ENCODE measurements at regions not wholly inside any gene's neighbourhood (a gene's known extent, or its start where the extent isn't known, plus 50 kb on each side); places are given as distances from the start of the nearest gene placed in this dataset.

GRCh38 chr5:124644582-124644981 lies 101.9 kb downstream of the ZNF608 start:
- no peak for DNase-seq

- DNase-seq: peak; percentile 79
Observed at GRCh38 chr5:124644138-124644537, 102.3 kb downstream of the ZNF608 start.

DNA sequence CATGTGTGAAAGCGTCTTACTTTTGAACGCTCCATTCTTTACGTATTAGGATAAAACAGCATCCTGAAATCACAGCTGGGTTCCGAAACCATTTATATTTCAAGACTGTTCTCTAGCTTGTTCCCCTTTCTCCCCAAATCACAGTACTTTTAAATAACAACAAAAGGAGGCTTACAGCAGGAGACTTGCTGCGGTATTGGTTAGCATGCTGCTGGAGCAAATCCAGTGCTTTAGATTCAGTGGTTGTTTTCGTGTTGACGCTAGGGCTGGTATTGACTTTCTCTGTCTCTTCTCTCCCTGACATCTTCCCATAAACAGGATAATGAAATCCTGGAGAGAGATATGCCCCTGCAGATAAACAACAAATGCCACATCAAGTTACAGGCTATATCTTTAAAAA lies 103.1 kb downstream of the ZNF608 start:
- no peak for DNase-seq

- DNase-seq: no peak
Observed at GRCh38 chr5:124642151-124642550, 104.3 kb downstream of the ZNF608 start.

DNA sequence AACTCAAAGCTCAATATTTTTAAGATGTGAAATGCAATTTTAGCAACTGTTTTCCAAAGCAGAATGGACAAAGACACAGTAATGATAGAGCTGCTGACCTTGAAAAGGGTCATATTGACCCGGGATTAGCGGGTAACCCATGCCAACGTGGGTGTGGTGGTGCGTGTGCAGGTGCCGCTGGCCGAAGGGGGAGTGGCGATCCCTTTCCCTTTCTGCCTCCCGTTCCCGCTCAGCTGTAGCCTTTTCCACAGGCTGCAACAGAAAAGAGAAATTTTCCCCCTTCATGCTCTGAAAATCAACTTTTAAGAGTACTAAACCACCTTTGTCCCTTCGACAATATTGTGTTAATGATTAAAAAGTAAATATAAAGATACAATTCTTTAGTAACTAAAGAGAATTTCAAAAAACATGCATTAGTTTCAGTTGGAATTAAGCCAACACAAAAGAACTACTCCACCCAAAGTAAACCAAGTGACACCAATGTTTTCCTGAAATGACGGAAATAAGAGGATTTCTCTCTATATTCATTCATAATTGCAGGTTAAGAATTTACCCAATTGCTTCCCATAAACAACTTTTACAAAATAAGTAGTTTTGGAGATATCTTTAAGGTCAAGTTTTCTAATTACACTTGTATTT lies 105.2 kb downstream of the ZNF608 start:
- no peak for DNase-seq

- no peak for DNase-seq
Observed at GRCh38 chr5:124639095-124639665, 107.3 kb downstream of the ZNF608 start.

- no peak for DNase-seq
Observed at GRCh38 chr5:124637011-124637410, 109.4 kb downstream of the ZNF608 start.

DNA sequence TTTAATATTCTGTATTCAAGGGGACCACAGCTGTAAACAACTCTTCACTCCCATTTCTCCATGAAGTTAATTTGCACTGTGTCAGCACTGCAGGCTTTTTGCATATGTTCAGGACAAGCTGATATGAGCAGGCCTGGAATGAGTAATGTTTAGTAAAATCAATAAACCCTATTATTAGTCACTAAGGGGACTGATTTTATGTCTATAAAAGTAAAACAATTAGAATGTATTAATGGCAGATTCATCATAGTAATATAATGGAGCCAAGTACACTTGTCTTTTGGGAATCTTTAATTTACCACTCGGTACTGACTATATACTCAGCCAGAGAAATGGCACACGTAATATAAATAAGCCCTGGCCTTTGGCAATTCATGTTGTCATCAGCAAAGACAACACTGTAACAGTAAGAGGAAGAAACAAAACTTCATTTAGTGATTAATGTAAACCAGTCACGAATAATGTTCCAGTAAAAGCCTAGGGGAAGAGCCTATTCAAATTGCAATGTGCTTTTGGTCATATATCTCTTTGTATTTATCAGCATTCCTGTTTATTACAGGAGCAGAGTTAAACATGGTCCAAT lies 111.6 kb downstream of the ZNF608 start:
- peak; percentile 56 for DNase-seq

DNA sequence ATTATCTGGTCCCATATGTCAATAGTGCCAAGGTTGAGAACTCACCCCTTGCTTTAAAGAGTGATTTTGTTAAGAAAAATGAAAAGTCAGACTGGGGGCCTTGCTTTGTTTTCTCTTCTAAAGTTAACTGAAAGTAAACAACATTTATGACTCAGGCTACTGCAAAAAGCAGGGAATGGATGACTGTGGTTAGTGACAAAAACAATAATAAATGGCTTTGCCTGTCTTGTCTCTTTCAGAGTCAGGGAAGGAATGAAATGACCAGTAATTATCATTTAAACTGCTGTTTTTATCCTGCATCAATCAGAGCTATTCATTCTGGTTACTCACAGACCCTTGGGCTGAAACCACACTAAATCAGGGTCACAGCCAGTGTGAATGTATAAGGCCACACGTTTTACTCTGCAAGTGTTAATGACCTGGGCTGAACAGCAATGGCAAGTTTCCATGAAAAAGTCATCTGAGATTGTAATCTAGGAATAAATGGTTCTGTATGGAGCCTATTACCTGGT lies 112.2 kb downstream of the ZNF608 start:
- DNase-seq: peak; percentile 60

- DNase-seq: no peak
Observed at GRCh38 chr5:124633209-124633608, 113.2 kb downstream of the ZNF608 start.

DNA sequence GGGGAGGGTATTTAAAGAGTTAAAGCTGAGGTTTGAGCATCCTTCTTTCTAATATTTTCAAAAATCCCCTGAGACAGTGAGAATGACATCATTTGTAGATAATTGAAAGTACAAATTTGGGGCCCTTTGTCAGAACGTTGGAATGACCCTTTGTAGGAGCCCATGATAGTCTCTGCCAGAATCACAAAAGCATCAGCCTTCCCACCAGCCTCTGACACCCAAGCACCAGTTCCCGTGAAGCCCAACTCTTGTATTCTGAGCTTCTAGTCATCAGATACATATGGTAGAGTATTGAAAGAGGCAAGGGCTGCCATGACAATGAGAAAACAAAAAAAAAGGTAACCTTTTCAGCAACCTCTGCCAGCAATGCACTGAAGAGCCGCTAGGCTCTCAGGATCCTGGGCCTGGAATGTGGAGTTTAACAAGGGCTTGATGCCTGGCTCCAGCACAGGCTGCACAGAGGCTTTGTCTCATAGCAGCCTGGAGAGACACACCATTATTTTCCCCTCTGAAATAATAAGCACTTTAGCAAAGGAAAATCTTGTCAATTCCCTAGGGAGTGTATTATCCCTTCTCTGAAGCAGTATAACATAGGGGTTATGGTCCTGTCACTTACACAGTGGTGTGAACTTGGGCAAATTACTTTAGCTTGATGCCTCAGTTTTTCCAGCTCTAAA lies 114.4 kb downstream of the ZNF608 start:
- peak; percentile 53 for DNase-seq

DNA sequence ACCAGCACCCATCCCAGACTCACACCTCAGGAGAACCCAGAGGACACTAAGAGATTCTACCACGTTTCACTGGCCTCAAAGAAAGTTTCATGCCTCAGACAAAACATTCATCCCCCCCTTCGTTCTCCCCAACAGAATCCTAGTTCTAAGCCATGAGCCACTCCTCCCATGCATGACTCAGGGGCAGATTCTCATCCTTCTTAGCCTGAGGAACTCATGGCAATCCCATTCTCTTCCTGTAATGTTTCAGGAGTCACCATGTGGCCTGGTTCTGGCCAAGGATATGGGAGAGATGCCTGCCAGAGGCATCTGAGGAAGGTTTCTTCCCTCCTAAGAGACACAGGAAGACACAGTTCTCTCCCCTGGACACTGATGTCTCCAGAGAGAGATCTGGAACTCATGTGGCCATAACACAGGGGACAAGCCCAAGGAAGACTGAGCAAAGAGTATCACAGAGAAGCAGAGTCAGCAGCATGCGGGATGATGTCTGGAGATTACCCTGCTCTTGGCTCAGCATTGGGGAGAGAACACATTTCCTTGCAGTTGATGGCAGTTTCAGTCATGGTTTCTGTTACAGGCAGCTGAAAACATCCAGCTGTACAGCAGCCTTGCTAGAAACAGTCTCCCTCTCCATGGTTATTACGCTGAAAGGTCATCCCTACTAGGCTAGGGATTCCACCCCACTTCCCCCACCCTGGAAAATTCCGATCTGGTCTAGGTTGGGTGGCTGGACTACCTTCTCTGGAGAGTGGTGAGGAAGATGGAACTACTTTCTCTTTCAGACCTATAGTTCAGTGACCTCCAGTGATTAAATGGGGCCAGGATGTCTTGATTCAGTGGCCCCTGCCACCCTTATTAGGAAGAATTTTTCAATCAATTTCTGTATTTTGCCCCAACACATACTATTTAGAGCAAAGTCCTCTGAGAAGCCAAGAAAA lies 115.4 kb downstream of the ZNF608 start:
- peak; percentile 78 for DNase-seq

DNA sequence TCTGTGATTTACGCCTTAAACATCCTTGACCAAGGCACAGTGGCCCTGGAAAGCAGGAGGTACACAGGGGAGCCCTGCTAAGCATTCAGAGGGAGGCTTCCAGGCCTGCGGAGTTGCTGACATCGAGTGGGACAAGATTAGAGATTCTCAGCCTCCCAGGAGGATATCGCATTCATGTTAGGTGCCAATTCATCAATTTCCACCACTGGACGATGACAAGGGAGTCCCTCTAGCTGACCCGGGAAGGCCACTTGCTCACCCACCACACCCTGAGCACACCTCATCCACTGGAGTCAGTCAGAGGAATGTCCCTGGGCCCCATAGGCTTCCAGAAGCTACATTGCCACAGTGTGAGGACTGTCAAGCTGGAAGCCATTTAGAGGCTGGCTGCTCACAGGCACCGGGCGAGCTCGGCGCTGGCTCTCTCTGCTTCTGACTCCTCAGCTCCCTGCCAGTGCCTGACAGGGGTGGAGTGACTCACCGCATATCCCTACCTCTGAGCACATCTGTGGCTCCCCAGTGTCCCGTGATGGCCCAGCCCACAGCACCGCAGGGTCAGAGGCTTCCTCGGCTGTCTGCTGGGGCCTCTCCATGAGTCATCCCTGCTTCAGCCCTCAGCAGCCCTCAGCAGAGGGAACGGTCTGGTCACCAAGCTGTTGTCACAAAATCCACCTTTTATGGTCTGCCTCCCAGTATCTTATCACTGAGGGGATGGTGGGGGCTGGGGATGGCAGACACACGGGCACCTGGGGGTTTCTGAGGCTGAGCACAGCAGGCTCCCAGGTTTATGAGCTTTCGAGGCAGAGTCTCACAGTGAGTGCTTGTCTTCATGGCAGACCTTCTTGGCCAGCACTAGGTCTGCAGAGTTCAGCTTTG lies 117.5 kb downstream of the ZNF608 start:
- peak; percentile 96 for DNase-seq

DNA sequence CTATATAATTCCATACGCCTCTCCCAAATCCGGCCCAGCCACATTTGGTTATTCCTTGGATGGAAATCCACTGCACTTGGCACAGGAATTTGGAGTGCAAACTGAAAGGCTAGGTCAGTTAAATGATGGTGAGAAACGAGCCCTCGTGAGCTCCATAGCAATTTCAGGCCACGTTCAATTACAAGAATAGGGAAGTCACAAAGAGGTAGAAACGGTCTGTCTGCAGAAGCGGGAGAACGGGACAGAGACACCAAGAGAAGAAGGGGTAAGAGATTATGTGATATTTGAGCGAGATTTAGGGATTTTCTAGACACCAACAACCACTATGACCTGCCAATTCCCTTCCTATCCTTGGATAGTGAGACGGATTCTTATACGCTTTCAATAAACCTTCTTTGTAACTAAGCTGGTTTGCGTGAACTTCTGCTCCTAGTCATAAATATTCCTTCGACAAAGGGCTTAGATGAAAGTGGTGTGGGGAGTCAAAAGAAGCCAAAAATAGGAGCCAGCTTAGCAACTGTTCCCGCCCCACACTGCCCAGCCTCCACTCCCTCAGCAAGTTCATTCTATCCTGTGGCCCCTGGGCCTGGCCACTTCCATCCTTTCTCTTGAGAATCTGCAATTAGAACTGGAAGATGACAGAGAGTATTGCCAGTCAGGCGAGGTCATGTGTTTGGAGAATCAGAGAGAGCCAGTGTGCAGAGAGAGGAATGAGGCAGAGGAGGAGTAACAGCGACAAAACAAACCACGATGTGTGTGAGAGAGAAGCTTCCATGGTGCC lies 118.4 kb downstream of the ZNF608 start:
- DNase-seq: no peak

GRCh38 chr5:124626053-124626452 lies 120.4 kb downstream of the ZNF608 start:
- no peak for DNase-seq

DNA sequence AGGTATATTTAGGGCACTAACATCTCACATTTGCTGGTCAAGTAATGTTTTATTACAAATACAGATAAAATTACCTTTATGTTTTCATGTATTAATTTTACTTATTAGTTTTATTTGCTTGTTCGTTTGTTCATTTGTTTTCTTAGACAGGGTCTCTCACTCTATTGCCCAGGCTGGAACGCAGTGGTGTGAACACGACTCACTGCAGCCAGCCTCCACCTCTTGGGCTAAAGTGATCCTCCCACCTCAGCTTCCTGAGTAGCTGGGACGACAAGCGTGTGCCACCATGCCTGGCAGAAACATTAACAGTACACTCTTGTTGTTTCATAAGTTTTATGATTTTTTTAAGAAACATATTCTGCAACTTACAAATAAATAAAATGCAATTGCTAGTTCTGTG lies 123.2 kb downstream of the ZNF608 start:
- DNase-seq: no peak

GRCh38 chr5:124622851-124623250 lies 123.6 kb downstream of the ZNF608 start:
- no peak for DNase-seq

- no peak for DNase-seq
Observed at GRCh38 chr5:124621279-124621678, 125.2 kb downstream of the ZNF608 start.

DNA sequence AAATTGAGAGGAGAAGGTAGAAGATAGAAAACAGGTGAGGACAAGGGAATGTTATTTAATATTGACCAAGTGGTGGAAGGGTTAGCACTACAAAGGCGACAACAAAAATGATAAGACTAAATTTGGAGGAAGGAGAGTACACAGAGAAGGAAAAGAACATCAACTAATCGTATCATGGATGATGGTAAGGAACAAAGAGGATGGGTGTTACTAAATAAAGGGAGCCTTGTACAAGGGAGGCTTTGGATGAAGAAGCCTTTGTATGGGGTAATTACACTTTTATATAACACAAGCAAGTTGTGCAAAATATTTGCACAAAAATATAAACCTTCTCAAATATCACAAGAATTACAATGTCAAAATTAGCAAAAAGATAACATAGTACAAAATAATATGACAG lies 125.7 kb downstream of the ZNF608 start:
- DNase-seq: no peak

DNA sequence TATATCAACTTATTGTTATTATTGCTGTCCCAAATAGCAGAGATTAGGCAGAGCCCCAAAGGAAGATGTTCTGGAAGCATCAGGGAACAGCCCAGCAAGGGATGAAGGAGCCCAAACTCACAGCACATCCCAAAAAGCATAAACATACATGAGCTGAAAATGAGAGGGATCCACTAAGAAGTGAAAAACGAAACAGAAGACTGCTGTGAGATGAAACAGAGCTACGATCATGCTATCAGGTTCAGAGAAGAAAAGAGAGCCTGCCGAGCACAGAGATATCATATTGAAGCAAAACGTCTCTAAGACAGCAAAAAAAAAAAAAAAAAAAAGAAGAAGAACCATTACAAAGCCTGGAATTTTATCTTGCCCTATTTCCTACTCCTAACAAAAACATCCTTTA lies 127.3 kb downstream of the ZNF608 start:
- DNase-seq: no peak

DNA sequence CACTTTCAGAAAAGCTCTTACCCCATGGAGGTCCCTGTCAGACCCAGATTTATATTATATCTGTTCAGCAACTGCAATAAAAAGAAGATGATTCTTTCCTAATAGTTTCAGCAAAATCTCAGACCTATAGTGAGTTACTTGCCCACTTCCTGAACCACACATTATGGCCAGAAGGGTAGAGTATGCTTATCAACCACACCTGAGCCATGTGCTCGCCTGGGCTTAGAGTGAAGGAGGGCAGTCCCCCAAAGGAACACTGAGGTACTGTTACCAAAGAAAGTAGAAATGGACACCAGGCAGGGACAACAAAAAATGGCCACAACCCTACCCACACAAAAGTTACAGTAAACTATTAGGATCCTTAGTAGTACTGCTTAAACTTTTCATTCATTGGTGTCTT lies 128.7 kb downstream of the ZNF608 start:
- no peak for DNase-seq
